SK-N-SH (cell line): ENCODE measurements at regions not wholly inside any gene's neighbourhood (a gene's known extent, or its start where the extent isn't known, plus 50 kb on each side); places are given as distances from the start of the nearest gene placed in this dataset.

Experiments used
- CTCF ChIA-PET: fragments of 300-600, 350-600 bp; formaldehyde crosslinking; extraction: SDS; loops from one replicate; lab custom pipeline; 2021; lab: Yijun Ruan, JAX
- POLR2A ChIA-PET: fragments of 350-600 bp; sonication (Branson Sonifier 250); formaldehyde crosslinking; extraction: SDS; loops from one replicate; lab custom pipeline; 2020; ENCODE audit warnings: antibody characterized with exemption, inconsistent platforms; lab: Yijun Ruan, JAX
- DNase-seq: peaks from one replicate; pipeline ENCODE4 v3.0.0; 2012
- H2AFZ ChIP-seq: fragments of 200-600 bp; sonication (generic); 2 replicates; pipeline ENCODE4 v1.8.1; 2016; ENCODE audit warnings: antibody characterized with exemption, mild to moderate bottlenecking, low read depth
- H3F3A ChIP-seq: fragments of 200-600 bp; sonication (generic); replicated peaks from 2 replicates; pipeline ENCODE3; 2016; ENCODE audit warnings: antibody characterized with exemption, mild to moderate bottlenecking; ENCODE audit not compliant: insufficient read depth
- H3K27ac ChIP-seq, 2 experiments: fragments of 200-500 bp in 1 of 2; fragments of 200-600 bp in 1 of 2; sonication (Bioruptor generic) in 1 of 2; sonication (generic), shearing (Covaris generic) in 1 of 2; 2 replicates each; pipeline versions ENCODE4 v1.5.1 to v1.6.1; 2014 to 2016; ENCODE audit warnings: low read depth in 2 of 2, inconsistent platforms in 1 of 2, low read length in 1 of 2, mild to moderate bottlenecking in 1 of 2, mixed read lengths in 1 of 2
- H3K27me3 ChIP-seq: fragments of 200-600 bp; sonication (generic), shearing (Covaris generic); 2 replicates; pipeline ENCODE4 v1.6.1; 2016; ENCODE audit warnings: mixed run types; ENCODE audit not compliant: insufficient read depth
- H3K36me3 ChIP-seq, 2 experiments: fragments of 200-500 bp in 1 of 2; fragments of 200-600 bp in 1 of 2; sonication (Bioruptor generic) in 1 of 2; sonication (generic) in 1 of 2; replicated peaks in 1 of 2; 2 replicates each; pipeline versions ENCODE3 to v1.5.1; 2014 to 2016; ENCODE audit warnings: low read length in 1 of 2, mild to moderate bottlenecking in 1 of 2; ENCODE audit not compliant: insufficient read depth in 2 of 2, control insufficient read depth in 1 of 2
- H3K4me1 ChIP-seq, 2 experiments: fragments of 200-500 bp in 1 of 2; fragments of 200-600 bp in 1 of 2; sonication (Bioruptor generic) in 1 of 2; sonication (generic), shearing (Covaris generic) in 1 of 2; 2 replicates each; pipeline versions ENCODE4 v1.5.1 to v1.6.1; 2014 to 2016; ENCODE audit warnings: low read depth in 1 of 2, low read length in 1 of 2, mixed run types in 1 of 2; ENCODE audit not compliant: insufficient read depth in 2 of 2, control insufficient read depth in 1 of 2
- H3K4me2 ChIP-seq: fragments of 200-600 bp; sonication (generic), shearing (Covaris generic); 2 replicates; pipeline ENCODE4 v1.6.1; 2017; ENCODE audit warnings: mixed run types
- H3K4me3 ChIP-seq, 2 experiments: fragments of 200-500 bp in 1 of 2; fragments of 200-600 bp in 1 of 2; sonication (Bioruptor generic) in 1 of 2; sonication (generic), shearing (Covaris generic) in 1 of 2; 2 replicates each; pipeline versions ENCODE4 v1.5.1 to v1.8.1; 2014 to 2016; ENCODE audit warnings: low read depth in 2 of 2, inconsistent platforms in 1 of 2, low read length in 1 of 2, mild to moderate bottlenecking in 1 of 2, mixed read lengths in 1 of 2, moderate library complexity in 1 of 2
- H3K79me2 ChIP-seq: fragments of 200-600 bp; sonication (generic); 2 replicates; pipeline ENCODE4 v1.8.1; 2017; ENCODE audit warnings: mild to moderate bottlenecking; ENCODE audit not compliant: insufficient read depth
- H3K9ac ChIP-seq: fragments of 200-600 bp; sonication (generic); 2 replicates; pipeline ENCODE4 v1.6.1; 2017; ENCODE audit warnings: mixed run types
- H3K9me2 ChIP-seq: fragments of 200-600 bp; sonication (generic); 2 replicates; pipeline ENCODE4 v1.6.1; 2017; ENCODE audit warnings: mixed run types
- H3K9me3 ChIP-seq: fragments of 200-600 bp; sonication (generic); 2 replicates; pipeline ENCODE4 v1.6.1; 2017; ENCODE audit warnings: mixed run types, mild to moderate bottlenecking, moderate library complexity
- H4K20me1 ChIP-seq: fragments of 200-600 bp; sonication (generic); 2 replicates; pipeline ENCODE4 v1.6.1; 2017; ENCODE audit warnings: mild to moderate bottlenecking, mixed run types; ENCODE audit not compliant: insufficient read depth
- CHD2 ChIP-seq: fragments of 150-350 bp; IDR thresholded peaks from 2 replicates; pipeline ENCODE4 v1.6.1; 2018; ENCODE audit warnings: low read length; ENCODE audit not compliant: partially characterized antibody
- ELF1 ChIP-seq: IDR thresholded peaks from 2 replicates; pipeline ENCODE4 v1.4.0; 2012
- EZH2phosphoT487 ChIP-seq: fragments of 200-600 bp; sonication (generic); IDR thresholded peaks from 2 replicates; pipeline ENCODE4 v1.6.1; 2017; ENCODE audit warnings: low read depth, mixed run types, mild to moderate bottlenecking, antibody characterized with exemption, moderate library complexity, borderline replicate concordance
- FOSL2 ChIP-seq: IDR thresholded peaks from 2 replicates; pipeline ENCODE4 v1.4.0; 2012; ENCODE audit warnings: low read depth, mild to moderate bottlenecking, moderate library complexity, borderline replicate concordance
- FOXJ3 ChIP-seq: sonication (generic); formaldehyde crosslinking; IDR thresholded peaks from 2 replicates; pipeline ENCODE4 v1.5.1; 2020; ENCODE audit warnings: mild to moderate bottlenecking, missing genetic modification reagents
- GATA2 ChIP-seq: sonication (generic); formaldehyde crosslinking; IDR thresholded peaks from 2 replicates; pipeline ENCODE4 v1.5.0; 2020; ENCODE audit warnings: mild to moderate bottlenecking, missing genetic modification reagents
- JUND ChIP-seq: IDR thresholded peaks from 2 replicates; pipeline ENCODE4 v1.4.0; 2012
- MEF2A ChIP-seq: IDR thresholded peaks from 2 replicates; pipeline ENCODE4 v1.4.0; 2012; ENCODE audit warnings: low read depth, borderline replicate concordance
- MXI1 ChIP-seq: IDR thresholded peaks from 2 replicates; pipeline ENCODE4 v1.6.1; 2012; ENCODE audit warnings: mild to moderate bottlenecking, low read depth, low read length, improper control_type of control experiment
- RAD21 ChIP-seq: IDR thresholded peaks from 2 replicates; pipeline ENCODE4 v1.6.1; 2012; ENCODE audit warnings: mild to moderate bottlenecking, low read length
- RFX5 ChIP-seq: IDR thresholded peaks from 2 replicates; pipeline ENCODE4 v1.6.1; 2012; ENCODE audit warnings: mild to moderate bottlenecking, improper control_type of control experiment, low read length
- SIN3A ChIP-seq: IDR thresholded peaks from 2 replicates; pipeline ENCODE4 v1.6.1; 2012; ENCODE audit warnings: low read depth, mild to moderate bottlenecking, low read length, moderate library complexity, borderline replicate concordance
- TAF1 ChIP-seq: IDR thresholded peaks from 2 replicates; pipeline ENCODE4 v1.6.1; 2012; ENCODE audit warnings: low read depth, mild to moderate bottlenecking, low read length, moderate library complexity, borderline replicate concordance
- TCF12 ChIP-seq: IDR thresholded peaks from 2 replicates; pipeline ENCODE4 v1.4.0; 2012
- YY1 ChIP-seq: IDR thresholded peaks from 2 replicates; pipeline ENCODE4 v1.4.0; 2012; ENCODE audit warnings: low read depth, mild to moderate bottlenecking
- TF ChIP-seq, protein P1 (sequence below): IDR thresholded peaks from 2 replicates; pipeline ENCODE4 v1.4.0; 2012; ENCODE audit warnings: low read depth
- TF ChIP-seq, protein P2 (sequence below): IDR thresholded peaks from 2 replicates; pipeline ENCODE4; 2012
- TF ChIP-seq, protein P3 (sequence below): fragments of 200-600 bp; sonication (generic); IDR thresholded peaks from 2 replicates; pipeline ENCODE4 v1.6.1; 2017; ENCODE audit warnings: antibody characterized with exemption, mild to moderate bottlenecking, moderate library complexity
- TF ChIP-seq, protein P4 (sequence below): IDR thresholded peaks from 2 replicates; pipeline ENCODE4 v1.4.0; 2012; ENCODE audit warnings: low read depth, borderline replicate concordance

DNA sequence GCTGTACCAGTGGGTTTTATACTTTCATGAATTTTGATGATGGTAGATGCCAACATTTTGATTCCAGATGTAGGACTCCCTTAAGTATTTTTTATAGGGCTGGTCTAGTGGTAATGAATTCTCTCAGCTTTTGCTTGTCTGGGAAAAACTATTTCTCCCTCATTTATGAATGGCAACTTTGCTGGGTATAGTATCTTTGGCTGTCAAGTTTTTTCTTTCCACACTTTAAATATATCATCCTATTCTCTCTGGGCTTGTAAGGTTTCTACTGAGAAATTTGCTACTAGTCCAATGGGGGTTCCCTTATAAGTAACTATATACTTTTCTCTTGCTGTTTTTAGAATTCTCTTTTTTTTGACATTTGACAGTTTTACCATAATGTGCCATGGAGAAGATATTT, 629.3 kb downstream of the NR2F1-AS1 start:
- no peaks in the 10 kb centered on the region for H3K9me3 ChIP-seq
- no peak for TF ChIP-seq TAF1
- no peak for TF ChIP-seq ELF1
- no peak for TF ChIP-seq EZH2phosphoT487
- TF ChIP-seq RAD21: no peak
- TF ChIP-seq RFX5: no peak
- no peak for TF ChIP-seq FOSL2
- TF ChIP-seq, protein P1, sequence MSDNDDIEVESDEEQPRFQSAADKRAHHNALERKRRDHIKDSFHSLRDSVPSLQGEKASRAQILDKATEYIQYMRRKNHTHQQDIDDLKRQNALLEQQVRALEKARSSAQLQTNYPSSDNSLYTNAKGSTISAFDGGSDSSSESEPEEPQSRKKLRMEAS: no peak
- TF ChIP-seq, protein P2, sequence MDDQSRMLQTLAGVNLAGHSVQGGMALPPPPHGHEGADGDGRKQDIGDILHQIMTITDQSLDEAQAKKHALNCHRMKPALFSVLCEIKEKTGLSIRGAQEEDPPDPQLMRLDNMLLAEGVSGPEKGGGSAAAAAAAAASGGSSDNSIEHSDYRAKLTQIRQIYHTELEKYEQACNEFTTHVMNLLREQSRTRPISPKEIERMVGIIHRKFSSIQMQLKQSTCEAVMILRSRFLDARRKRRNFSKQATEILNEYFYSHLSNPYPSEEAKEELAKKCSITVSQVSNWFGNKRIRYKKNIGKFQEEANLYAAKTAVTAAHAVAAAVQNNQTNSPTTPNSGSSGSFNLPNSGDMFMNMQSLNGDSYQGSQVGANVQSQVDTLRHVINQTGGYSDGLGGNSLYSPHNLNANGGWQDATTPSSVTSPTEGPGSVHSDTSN: no peak
- TF ChIP-seq MXI1: no peak
- no peak for TF ChIP-seq YY1
- TF ChIP-seq FOXJ3 (CRISPR knock-in tag): no peak
- TF ChIP-seq JUND: no peak
- TF ChIP-seq TCF12: no peak
- no peak for TF ChIP-seq CHD2
- TF ChIP-seq SIN3A: no peak
- no peak for TF ChIP-seq MEF2A
- TF ChIP-seq GATA2 (CRISPR knock-in tag): no peak
- TF ChIP-seq, protein P3, sequence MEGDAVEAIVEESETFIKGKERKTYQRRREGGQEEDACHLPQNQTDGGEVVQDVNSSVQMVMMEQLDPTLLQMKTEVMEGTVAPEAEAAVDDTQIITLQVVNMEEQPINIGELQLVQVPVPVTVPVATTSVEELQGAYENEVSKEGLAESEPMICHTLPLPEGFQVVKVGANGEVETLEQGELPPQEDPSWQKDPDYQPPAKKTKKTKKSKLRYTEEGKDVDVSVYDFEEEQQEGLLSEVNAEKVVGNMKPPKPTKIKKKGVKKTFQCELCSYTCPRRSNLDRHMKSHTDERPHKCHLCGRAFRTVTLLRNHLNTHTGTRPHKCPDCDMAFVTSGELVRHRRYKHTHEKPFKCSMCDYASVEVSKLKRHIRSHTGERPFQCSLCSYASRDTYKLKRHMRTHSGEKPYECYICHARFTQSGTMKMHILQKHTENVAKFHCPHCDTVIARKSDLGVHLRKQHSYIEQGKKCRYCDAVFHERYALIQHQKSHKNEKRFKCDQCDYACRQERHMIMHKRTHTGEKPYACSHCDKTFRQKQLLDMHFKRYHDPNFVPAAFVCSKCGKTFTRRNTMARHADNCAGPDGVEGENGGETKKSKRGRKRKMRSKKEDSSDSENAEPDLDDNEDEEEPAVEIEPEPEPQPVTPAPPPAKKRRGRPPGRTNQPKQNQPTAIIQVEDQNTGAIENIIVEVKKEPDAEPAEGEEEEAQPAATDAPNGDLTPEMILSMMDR: no peak
- TF ChIP-seq, protein P4, sequence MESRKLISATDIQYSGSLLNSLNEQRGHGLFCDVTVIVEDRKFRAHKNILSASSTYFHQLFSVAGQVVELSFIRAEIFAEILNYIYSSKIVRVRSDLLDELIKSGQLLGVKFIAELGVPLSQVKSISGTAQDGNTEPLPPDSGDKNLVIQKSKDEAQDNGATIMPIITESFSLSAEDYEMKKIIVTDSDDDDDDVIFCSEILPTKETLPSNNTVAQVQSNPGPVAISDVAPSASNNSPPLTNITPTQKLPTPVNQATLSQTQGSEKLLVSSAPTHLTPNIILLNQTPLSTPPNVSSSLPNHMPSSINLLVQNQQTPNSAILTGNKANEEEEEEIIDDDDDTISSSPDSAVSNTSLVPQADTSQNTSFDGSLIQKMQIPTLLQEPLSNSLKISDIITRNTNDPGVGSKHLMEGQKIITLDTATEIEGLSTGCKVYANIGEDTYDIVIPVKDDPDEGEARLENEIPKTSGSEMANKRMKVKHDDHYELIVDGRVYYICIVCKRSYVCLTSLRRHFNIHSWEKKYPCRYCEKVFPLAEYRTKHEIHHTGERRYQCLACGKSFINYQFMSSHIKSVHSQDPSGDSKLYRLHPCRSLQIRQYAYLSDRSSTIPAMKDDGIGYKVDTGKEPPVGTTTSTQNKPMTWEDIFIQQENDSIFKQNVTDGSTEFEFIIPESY: no peak
- ChIA-PET POLR2A (no interaction called here), CTCF (no interaction called here)
- no peak overlapping the region for H3K27ac ChIP-seq
- H3K4me2 ChIP-seq: no peak overlapping the region
- H2AFZ ChIP-seq: no peak overlapping the region
- H3K4me1 ChIP-seq: no peaks in the 10 kb centered on the region
- no peaks in the 10 kb centered on the region for H3K9me2 ChIP-seq
- H3K4me3 ChIP-seq: no peak overlapping the region
- no peaks in the 10 kb centered on the region for H3F3A ChIP-seq
- H3K36me3 ChIP-seq: no peaks in the 10 kb centered on the region
- H4K20me1 ChIP-seq: no peaks in the 10 kb centered on the region
- no peaks in the 10 kb centered on the region for H3K27me3 ChIP-seq
- H3K9ac ChIP-seq: no peak overlapping the region
- no peak for DNase-seq
- H3K79me2 ChIP-seq: no peaks in the 10 kb centered on the region
